BE2C (cell line): ENCODE measurements at regions not wholly inside any gene's neighbourhood (a gene's known extent, or its start where the extent isn't known, plus 50 kb on each side); places are given as distances from the start of the nearest gene placed in this dataset.

Experiments used
- DNase-seq: peaks from one replicate; pipeline ENCODE4 v3.0.0-alpha.2; 2020
- H3K27me3 ChIP-seq: fragments of 250-450 bp; sonication (Bioruptor Pico); 2 replicates; pipeline ENCODE4 v1.5.1; 2020; ENCODE audit warnings: mild to moderate bottlenecking
- H3K36me3 ChIP-seq: fragments of 250-450 bp; sonication (Bioruptor Pico); 2 replicates; pipeline ENCODE4 v1.5.1; 2020; ENCODE audit warnings: mild to moderate bottlenecking
- H3K4me1 ChIP-seq: fragments of 250-450 bp; sonication (Bioruptor Pico); 2 replicates; pipeline ENCODE4 v1.5.1; 2020
- H3K4me3 ChIP-seq: 2 replicates; pipeline ENCODE4 v1.5.1; 2011; ENCODE audit warnings: low read depth, low read length
- H3K9me3 ChIP-seq: fragments of 250-450 bp; sonication (Bioruptor Pico); 2 replicates; pipeline ENCODE4 v1.5.1; 2020
- TF ChIP-seq, protein P1 (sequence below): IDR thresholded peaks from 2 replicates; pipeline ENCODE4 v1.5.1; 2012; ENCODE audit warnings: mild to moderate bottlenecking, low read depth, low read length

DNA sequence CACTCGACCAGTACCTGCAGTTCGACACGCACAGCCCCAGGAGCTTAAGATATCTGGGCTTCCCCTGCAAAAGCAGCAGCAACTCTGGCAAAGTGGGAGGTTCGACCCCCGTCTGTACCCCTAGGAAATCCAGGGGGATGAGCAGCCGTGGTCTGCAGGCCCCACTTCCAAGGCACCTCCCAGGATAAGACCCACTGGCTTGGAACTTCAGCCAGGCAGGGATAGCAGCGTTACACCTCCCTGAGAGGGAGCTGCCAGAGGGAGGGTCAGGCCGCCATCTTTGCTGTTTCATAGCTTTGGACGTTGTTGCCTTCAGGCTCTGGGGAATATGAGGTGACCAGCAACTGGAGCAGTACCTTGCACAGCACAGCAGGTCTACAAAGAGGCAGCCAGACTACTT, 351.1 kb downstream of the SOX11 start:
- H3K4me1 ChIP-seq: no peaks in the 10 kb centered on the region
- no peaks in the 10 kb centered on the region for H3K36me3 ChIP-seq
- no peak overlapping the region for H3K4me3 ChIP-seq
- TF ChIP-seq, protein P1, sequence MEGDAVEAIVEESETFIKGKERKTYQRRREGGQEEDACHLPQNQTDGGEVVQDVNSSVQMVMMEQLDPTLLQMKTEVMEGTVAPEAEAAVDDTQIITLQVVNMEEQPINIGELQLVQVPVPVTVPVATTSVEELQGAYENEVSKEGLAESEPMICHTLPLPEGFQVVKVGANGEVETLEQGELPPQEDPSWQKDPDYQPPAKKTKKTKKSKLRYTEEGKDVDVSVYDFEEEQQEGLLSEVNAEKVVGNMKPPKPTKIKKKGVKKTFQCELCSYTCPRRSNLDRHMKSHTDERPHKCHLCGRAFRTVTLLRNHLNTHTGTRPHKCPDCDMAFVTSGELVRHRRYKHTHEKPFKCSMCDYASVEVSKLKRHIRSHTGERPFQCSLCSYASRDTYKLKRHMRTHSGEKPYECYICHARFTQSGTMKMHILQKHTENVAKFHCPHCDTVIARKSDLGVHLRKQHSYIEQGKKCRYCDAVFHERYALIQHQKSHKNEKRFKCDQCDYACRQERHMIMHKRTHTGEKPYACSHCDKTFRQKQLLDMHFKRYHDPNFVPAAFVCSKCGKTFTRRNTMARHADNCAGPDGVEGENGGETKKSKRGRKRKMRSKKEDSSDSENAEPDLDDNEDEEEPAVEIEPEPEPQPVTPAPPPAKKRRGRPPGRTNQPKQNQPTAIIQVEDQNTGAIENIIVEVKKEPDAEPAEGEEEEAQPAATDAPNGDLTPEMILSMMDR: no peak
- H3K27me3 ChIP-seq: no peaks in the 10 kb centered on the region
- no peak for DNase-seq
- H3K9me3 ChIP-seq: no peaks in the 10 kb centered on the region

DNA sequence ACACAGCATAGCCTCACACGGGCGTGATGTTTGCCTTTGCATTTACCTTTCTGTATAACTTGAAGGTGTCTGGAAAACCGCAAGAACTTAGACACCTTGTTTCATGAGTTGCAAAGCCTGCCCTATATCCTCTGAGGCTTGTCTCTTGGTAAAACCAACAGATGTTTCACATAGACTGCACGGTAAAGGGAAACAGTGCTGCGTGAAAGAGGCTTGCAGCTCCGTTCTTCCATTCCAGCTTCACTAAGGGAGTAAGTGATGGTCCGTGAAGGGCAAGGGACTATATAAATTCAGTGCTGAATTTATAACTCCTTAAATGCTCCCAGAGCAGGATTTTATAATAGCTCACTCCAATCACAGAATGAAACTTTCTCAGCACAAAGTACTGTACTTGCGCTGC, 360.5 kb downstream of the SOX11 start:
- no peaks in the 10 kb centered on the region for H3K36me3 ChIP-seq
- no peak overlapping the region for H3K4me3 ChIP-seq
- no peaks in the 10 kb centered on the region for H3K4me1 ChIP-seq
- DNase-seq: no peak
- TF ChIP-seq, protein P1: no peak
- no peaks in the 10 kb centered on the region for H3K27me3 ChIP-seq
- no peaks in the 10 kb centered on the region for H3K9me3 ChIP-seq

DNA sequence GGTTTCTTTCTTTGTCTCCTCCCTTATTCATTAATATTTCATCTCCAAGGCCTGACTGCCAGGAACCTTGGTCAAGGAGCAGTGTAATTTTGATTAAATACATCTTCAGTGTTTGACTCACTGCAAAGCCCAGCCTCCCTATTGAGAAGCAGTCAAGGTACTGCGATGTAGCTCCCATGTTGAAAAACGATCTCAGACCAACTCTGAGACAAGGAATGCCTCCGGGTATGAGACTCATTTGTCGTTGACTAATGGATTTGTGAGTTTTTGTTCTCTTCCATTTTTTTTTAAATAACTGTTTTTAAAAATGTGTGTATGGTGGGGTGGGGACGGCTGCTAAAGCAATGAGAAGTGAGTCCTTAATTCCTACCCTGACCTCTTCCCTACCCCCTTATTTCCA, 361.6 kb downstream of the SOX11 start:
- Histone ChIP-seq H3K9me3 (no peaks in the 10 kb centered on the region), H3K36me3 (no peaks in the 10 kb centered on the region), H3K27me3 (no peaks in the 10 kb centered on the region), H3K4me3 (no peak overlapping the region), H3K4me1 (no peaks in the 10 kb centered on the region)
- TF ChIP-seq, protein P1: no peak
- DNase-seq: no peak

DNA sequence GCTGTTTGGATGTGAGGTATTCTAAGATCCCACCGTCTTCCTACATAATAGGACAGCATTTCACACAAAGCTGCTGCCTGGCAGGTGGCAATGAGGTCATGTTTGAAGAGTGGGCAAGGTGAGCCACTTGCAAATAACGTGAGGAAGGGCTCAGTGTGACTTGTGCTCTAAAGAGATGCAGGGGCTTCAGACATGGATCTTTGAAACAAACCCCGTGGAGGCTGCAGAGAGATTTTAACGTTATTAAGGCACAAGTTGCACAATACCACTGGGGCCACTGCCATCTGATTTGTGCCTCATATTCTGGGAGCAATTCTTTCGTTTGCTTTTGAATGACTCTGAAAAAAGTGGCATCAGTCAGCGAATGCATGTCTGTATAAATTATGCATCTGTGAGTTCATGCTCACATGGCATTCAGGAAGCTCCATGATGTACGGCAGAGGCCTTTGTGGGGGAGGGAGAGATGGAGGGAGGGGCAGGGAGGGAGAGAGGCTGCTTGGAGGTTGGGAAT, 362.0 kb downstream of the SOX11 start:
- DNase-seq: no peak
- H3K36me3 ChIP-seq: no peaks in the 10 kb centered on the region
- H3K4me3 ChIP-seq: no peak overlapping the region
- H3K9me3 ChIP-seq: no peaks in the 10 kb centered on the region
- H3K4me1 ChIP-seq: no peaks in the 10 kb centered on the region
- H3K27me3 ChIP-seq: no peaks in the 10 kb centered on the region
- TF ChIP-seq, protein P1: no peak

DNA sequence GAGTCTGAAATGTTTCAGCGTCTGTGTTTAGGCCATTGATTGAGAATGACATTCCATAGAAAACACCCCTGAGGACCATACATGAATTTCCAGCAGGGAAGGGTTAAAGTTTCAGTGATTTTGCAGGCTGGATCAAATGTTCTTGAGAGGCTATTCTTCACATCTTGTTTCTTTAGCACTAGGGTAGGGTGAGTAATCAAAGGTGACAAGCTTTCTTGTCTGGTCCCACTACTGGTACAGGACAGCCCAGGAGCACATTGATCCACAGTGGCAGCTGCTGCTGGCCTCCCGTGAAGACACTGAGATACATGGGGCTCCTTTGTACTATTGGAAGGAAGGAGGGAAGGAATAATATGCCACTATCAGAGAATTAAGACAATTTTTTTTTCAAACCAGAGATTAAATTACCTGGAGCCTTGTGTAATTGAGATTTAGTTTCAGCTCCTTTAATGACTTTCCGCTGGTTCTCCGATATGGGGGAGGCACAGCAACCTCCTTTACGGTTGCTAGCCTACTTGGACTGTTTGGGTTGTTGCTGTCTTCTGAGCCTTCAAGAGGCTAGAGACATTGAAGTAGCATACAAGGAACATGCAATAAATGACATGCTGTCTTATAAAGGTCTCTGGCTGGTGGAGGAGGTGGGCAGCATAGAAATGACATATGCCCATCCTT, 368.9 kb downstream of the SOX11 start:
- Histone ChIP-seq H3K9me3 (no peaks in the 10 kb centered on the region), H3K36me3 (no peaks in the 10 kb centered on the region), H3K4me1 (no peaks in the 10 kb centered on the region), H3K27me3 (no peaks in the 10 kb centered on the region), H3K4me3 (no peak overlapping the region)
- TF ChIP-seq, protein P1: no peak
- DNase-seq: no peak

DNA sequence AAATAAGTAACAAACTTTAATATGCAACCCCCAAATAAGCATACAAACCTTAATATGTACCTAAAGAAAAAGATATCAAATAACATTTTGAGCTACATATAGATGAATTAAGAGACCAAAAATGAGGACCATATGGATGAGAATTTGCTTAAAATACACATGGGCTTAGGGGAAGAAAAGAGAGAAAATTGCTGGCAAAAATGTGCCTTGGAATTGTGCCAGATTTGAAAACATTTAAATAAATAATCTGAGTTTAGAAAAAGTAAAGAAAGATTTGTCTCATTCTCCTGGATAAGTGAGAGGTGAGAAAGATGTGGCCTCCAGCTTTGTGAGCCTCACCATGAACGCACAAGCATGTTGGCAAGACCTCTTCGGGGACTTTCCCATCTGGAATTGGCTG, 372.6 kb downstream of the SOX11 start:
- no peak for DNase-seq
- TF ChIP-seq, protein P1: no peak
- no peaks in the 10 kb centered on the region for H3K36me3 ChIP-seq
- H3K4me1 ChIP-seq: no peaks in the 10 kb centered on the region
- no peaks in the 10 kb centered on the region for H3K27me3 ChIP-seq
- no peak overlapping the region for H3K4me3 ChIP-seq
- H3K9me3 ChIP-seq: no peaks in the 10 kb centered on the region
